H1 (cell line): ENCODE measurements at regions not wholly inside any gene's neighbourhood (a gene's known extent, or its start where the extent isn't known, plus 50 kb on each side); places are given as distances from the start of the nearest gene placed in this dataset.

ENCODE experiments used
- CTCF ChIA-PET: fragments of 300-600 bp; sonication (Branson Sonifier 250); formaldehyde crosslinking; loops from one replicate; lab custom pipeline; 2021; ENCODE audit not compliant: partially characterized antibody; lab: Charles Lee
- POLR2A ChIA-PET: fragments of 300-600 bp; sonication (Branson Sonifier 250); formaldehyde crosslinking; loops from one replicate; lab custom pipeline; 2021; ENCODE audit warnings: inconsistent platforms; ENCODE audit not compliant: partially characterized antibody; lab: Charles Lee
- DNase-seq, 2 experiments: peaks; one replicate each; pipeline versions ENCODE4 v3.0.0 to v3.0.0-alpha.2; 2010 to 2022; ENCODE audit warnings: low spot score in 2 of 2, low read depth in 1 of 2, mixed read lengths in 1 of 2
- FAIRE-seq: peaks from 2 replicates; lab custom pipeline; 2011; peaks lifted over from hg19 to GRCh38; lab: Jason Lieb, UNC
- H2AFZ ChIP-seq: 2 replicates; pipeline ENCODE4 v1.8.1; 2012; ENCODE audit warnings: low read length, inconsistent platforms
- H2AK5ac ChIP-seq: 2 replicates; pipeline ENCODE4 v1.6.1; 2013; ENCODE audit warnings: low read depth, low read length
- H2BK120ac ChIP-seq: replicated peaks from 2 replicates; pipeline ENCODE3; 2013; ENCODE audit warnings: low read depth, low read length, inconsistent platforms
- H2BK12ac ChIP-seq: 2 replicates; pipeline ENCODE4 v1.6.1; 2013; ENCODE audit warnings: low read depth, low read length
- H2BK15ac ChIP-seq: 2 replicates; pipeline ENCODE4 v1.6.1; 2013; ENCODE audit warnings: low read length
- H2BK20ac ChIP-seq: 2 replicates; pipeline ENCODE4 v1.6.1; 2013; ENCODE audit warnings: low read length
- H2BK5ac ChIP-seq: 2 replicates; pipeline ENCODE4 v1.6.1; 2013; ENCODE audit warnings: low read depth, low read length
- H3K14ac ChIP-seq: 2 replicates; pipeline ENCODE4 v1.6.1; 2013; ENCODE audit warnings: inconsistent platforms; ENCODE audit not compliant: insufficient read length
- H3K18ac ChIP-seq: 2 replicates; pipeline ENCODE4 v1.6.1; 2013; ENCODE audit warnings: low read length; ENCODE audit errors: extremely low read depth
- H3K23ac ChIP-seq: 2 replicates; pipeline ENCODE4 v1.6.1; 2013; ENCODE audit warnings: inconsistent platforms; ENCODE audit not compliant: insufficient read length
- H3K23me2 ChIP-seq: 2 replicates; pipeline ENCODE4 v1.6.1; 2013; ENCODE audit warnings: low read depth, low read length
- H3K27ac ChIP-seq: 2 replicates; pipeline ENCODE4 v1.6.1; 2011; ENCODE audit warnings: low read depth, low read length, inconsistent platforms
- H3K27me3 ChIP-seq, 4 experiments: replicated peaks in 1 of 4; 1 replicate in 1 of 4; 2 replicates in 3 of 4; pipeline versions ENCODE4 v1.6.1 to v1.8.1; 2011 to 2013; ENCODE audit warnings: low read length in 3 of 4, mild to moderate bottlenecking in 3 of 4, inconsistent platforms in 2 of 4, mixed read lengths in 2 of 4, moderate library complexity in 1 of 4; ENCODE audit not compliant: control insufficient read depth in 3 of 4, insufficient read depth in 3 of 4; ENCODE audit errors: extremely low read depth in 1 of 4
- H3K36me3 ChIP-seq, 4 experiments: 2 replicates each; pipeline versions ENCODE4 v1.6.1 to v1.8.1; 2011 to 2013; ENCODE audit warnings: mild to moderate bottlenecking in 4 of 4, low read length in 3 of 4, moderate library complexity in 2 of 4, control low read depth in 1 of 4, inconsistent platforms in 1 of 4; ENCODE audit not compliant: insufficient read depth in 4 of 4, control insufficient read depth in 2 of 4
- H3K4ac ChIP-seq: replicated peaks from 2 replicates; pipeline ENCODE3; 2013; ENCODE audit warnings: low read length, low read depth, mixed read lengths, inconsistent platforms; ENCODE audit not compliant: insufficient read length
- H3K4me1 ChIP-seq, 4 experiments: replicated peaks in 1 of 4; 1 replicate in 1 of 4; 2 replicates in 3 of 4; pipeline versions ENCODE4 v1.6.1 to v1.8.1; 2011 to 2013; ENCODE audit warnings: low read length in 3 of 4, inconsistent platforms in 2 of 4, mixed read lengths in 1 of 4; ENCODE audit not compliant: insufficient read depth in 4 of 4, control insufficient read depth in 3 of 4
- H3K4me2 ChIP-seq, 2 experiments: 2 replicates each; pipeline versions ENCODE4 v1.6.1 to v1.8.1; 2011 to 2013; ENCODE audit warnings: low read depth in 2 of 2, low read length in 2 of 2, control low read depth in 1 of 2, inconsistent platforms in 1 of 2, mild to moderate bottlenecking in 1 of 2; ENCODE audit not compliant: insufficient read depth in 1 of 2
- H3K4me3 ChIP-seq, 4 experiments: fragments of 200-600, 300-600 bp in 1 of 4; sonication (generic), shearing (Covaris generic), sonication (Bioruptor Twin) in 1 of 4; 2 replicates each; pipeline versions ENCODE4 v1.5.1 to v1.8.1; 2011 to 2016; ENCODE audit warnings: low read length in 4 of 4, low read depth in 3 of 4, control low read depth in 2 of 4, inconsistent platforms in 2 of 4, mild to moderate bottlenecking in 2 of 4, mixed read lengths in 1 of 4, moderate library complexity in 1 of 4; ENCODE audit not compliant: insufficient read depth in 2 of 4; ENCODE audit errors: extremely low read depth in 1 of 4
- H3K56ac ChIP-seq: replicated peaks from 2 replicates; pipeline ENCODE3; 2013; ENCODE audit warnings: low read depth, mild to moderate bottlenecking, mixed read lengths, low read length, inconsistent platforms; ENCODE audit not compliant: insufficient read length
- H3K79me1 ChIP-seq: 2 replicates; pipeline ENCODE4 v1.6.1; 2013; ENCODE audit warnings: low read depth, low read length, control low read depth
- H3K79me2 ChIP-seq, 2 experiments: 2 replicates each; pipeline versions ENCODE4 v1.6.1 to v1.8.1; 2012 to 2013; ENCODE audit warnings: low read length in 2 of 2, mild to moderate bottlenecking in 2 of 2, inconsistent platforms in 1 of 2; ENCODE audit not compliant: insufficient read depth in 2 of 2, control insufficient read depth in 1 of 2
- H3K9ac ChIP-seq, 4 experiments: replicated peaks in 1 of 4; 1 replicate in 1 of 4; 2 replicates in 3 of 4; pipeline versions ENCODE4 v1.6.1 to v1.8.1; 2011 to 2013; ENCODE audit warnings: low read depth in 3 of 4, low read length in 3 of 4, control low read depth in 2 of 4, mild to moderate bottlenecking in 2 of 4, moderate library complexity in 2 of 4, inconsistent platforms in 1 of 4; ENCODE audit errors: extremely low read depth in 1 of 4
- H3K9me3 ChIP-seq, 2 experiments: 2 replicates each; pipeline versions ENCODE4 v1.6.1 to v1.8.1; 2012 to 2013; ENCODE audit warnings: mild to moderate bottlenecking in 2 of 2, moderate library complexity in 2 of 2, control low read depth in 1 of 2, inconsistent platforms in 1 of 2, low read depth in 1 of 2, low read length in 1 of 2, mixed read lengths in 1 of 2; ENCODE audit not compliant: insufficient read depth in 2 of 2
- H4K20me1 ChIP-seq, 2 experiments: replicated peaks in 1 of 2; 2 replicates each; pipeline versions ENCODE3 to v1.8.1; 2011 to 2013; ENCODE audit warnings: inconsistent platforms in 2 of 2, low read length in 2 of 2, mild to moderate bottlenecking in 1 of 2; ENCODE audit not compliant: insufficient read depth in 2 of 2, control insufficient read depth in 1 of 2
- H4K5ac ChIP-seq: 2 replicates; pipeline ENCODE4 v1.6.1; 2013; ENCODE audit warnings: low read length, low read depth, mixed read lengths, inconsistent platforms; ENCODE audit not compliant: insufficient read length
- H4K8ac ChIP-seq: 2 replicates; pipeline ENCODE4 v1.8.0; 2013; ENCODE audit warnings: mild to moderate bottlenecking, moderate library complexity, low read length, inconsistent platforms; ENCODE audit not compliant: insufficient read depth; ENCODE audit errors: extremely low read depth
- H4K91ac ChIP-seq: replicated peaks from 2 replicates; pipeline ENCODE3; 2013; ENCODE audit warnings: low read length, mixed read lengths, inconsistent platforms; ENCODE audit not compliant: insufficient read length
- ATF2 ChIP-seq: IDR thresholded peaks from 2 replicates; pipeline ENCODE4 v1.6.1; 2012; ENCODE audit warnings: low read length, inconsistent platforms
- BACH1 ChIP-seq: IDR thresholded peaks from 2 replicates; pipeline ENCODE4 v1.6.1; 2012; ENCODE audit warnings: low read length, improper control_type of control experiment
- CBX8 ChIP-seq: fragments of 300-800, 300-1000 bp; sonication (generic); IDR thresholded peaks from 2 replicates; pipeline ENCODE4 v1.7.1; 2016; ENCODE audit warnings: low read depth, low read length, borderline replicate concordance
- CHD1 ChIP-seq: IDR thresholded peaks from 2 replicates; pipeline ENCODE4 v1.6.1; 2012; ENCODE audit warnings: low read depth, low read length, improper control_type of control experiment
- GTF2F1 ChIP-seq: IDR thresholded peaks from 2 replicates; pipeline ENCODE4 v1.6.1; 2012; ENCODE audit warnings: low read depth, low read length, improper control_type of control experiment, borderline replicate concordance
- KDM4A ChIP-seq: IDR thresholded peaks from one replicate; pipeline ENCODE4 v1.7.1; 2012; ENCODE audit warnings: low read depth, mild to moderate bottlenecking, moderate library complexity, low read length, inconsistent platforms; ENCODE audit not compliant: severe bottlenecking
- MAFK ChIP-seq: IDR thresholded peaks from 2 replicates; pipeline ENCODE4 v1.6.1; 2012; ENCODE audit warnings: low read depth, mild to moderate bottlenecking, improper control_type of control experiment, low read length
- MAX ChIP-seq: IDR thresholded peaks from 2 replicates; pipeline ENCODE4 v1.6.1; 2012; ENCODE audit warnings: inconsistent platforms
- RBBP5 ChIP-seq: IDR thresholded peaks from 2 replicates; pipeline ENCODE4 v1.7.1; 2012; ENCODE audit warnings: low read depth, mild to moderate bottlenecking, inconsistent platforms, low read length, moderate library complexity, borderline replicate concordance
- RFX5 ChIP-seq: IDR thresholded peaks from 2 replicates; pipeline ENCODE4 v1.6.1; 2011; ENCODE audit warnings: low read depth, low read length, improper control_type of control experiment, borderline replicate concordance
- RNF2 ChIP-seq: fragments of 200-900, 300-1000 bp; sonication (generic); IDR thresholded peaks from 2 replicates; pipeline ENCODE4 v1.7.1; 2016; ENCODE audit warnings: borderline replicate concordance, low read depth, mild to moderate bottlenecking, antibody characterized with exemption, low read length; ENCODE audit not compliant: poor library complexity, severe bottlenecking; ENCODE audit errors: missing control alignments
- TBP ChIP-seq: IDR thresholded peaks from 2 replicates; pipeline ENCODE4 v1.6.1; 2011; ENCODE audit warnings: low read depth, low read length, improper control_type of control experiment
- WGBS, 2 experiments: shearing (Covaris generic) in 1 of 2; methylation state at CpG; one replicate each; pipeline versions ENCODE4 v1.1.6 to v1.1.7; 2013 to 2015; ENCODE audit warnings: low lambda C conversion rate in 2 of 2, mixed read lengths in 2 of 2, inconsistent platforms in 1 of 2, low coverage in 1 of 2, missing lambda C conversion rate in 1 of 2; ENCODE audit not compliant: insufficient replicate concordance in 2 of 2, insufficient coverage in 1 of 2, insufficient read length in 1 of 2; ENCODE audit errors: extremely low coverage in 1 of 2, missing lambda C conversion rate in 1 of 2; 5-methylcytosine and 5-hydroxymethylcytosine counted together

- 0 out of 2 replicates have a peak, but pooled peaks cover 1% of the 10 kb centered on the region for H3K23me2 ChIP-seq
- no peak overlapping the region for H4K91ac ChIP-seq
- no peaks in the 10 kb centered on the region for H3K4me1 ChIP-seq
- no peak overlapping the region for H2BK20ac ChIP-seq
- no peak overlapping the region for H4K5ac ChIP-seq
- POLR2A ChIA-PET = interaction anchor here (0.5 to 2.0 kb wide), 2 partner anchors 38 to 97 kb away, joined by 3 to 7 read pairs; no protein-coding TSS in a partner anchor
- no peaks in the 10 kb centered on the region for H3K9me3 ChIP-seq
- DNase-seq (no peak), FAIRE-seq (no peak)
- H3K56ac ChIP-seq = no peak overlapping the region
- no peak overlapping the region for H2BK5ac ChIP-seq
- no peak overlapping the region for H3K23ac ChIP-seq
- H3K14ac ChIP-seq = no peak overlapping the region
- H3K36me3 ChIP-seq = no peaks in the 10 kb centered on the region
- CTCF ChIA-PET = interaction anchor here (0.5 to 11.9 kb wide), 7 partner anchors 9 to 171 kb away, joined by 3 to 84 read pairs (median 3); no protein-coding TSS in a partner anchor
- H3K9ac ChIP-seq = no peak overlapping the region
- H3K18ac ChIP-seq = no peak overlapping the region
- H3K79me1 ChIP-seq = no peaks in the 10 kb centered on the region
- no peak overlapping the region for H3K4me3 ChIP-seq
- no peaks in the 10 kb centered on the region for H4K20me1 ChIP-seq
- WGBS, 2 experiments = 85% methylated on average over 3 of the region's 3 CpGs; no CpG with 5 or more reads in 1 of the 2 experiments
- H4K8ac ChIP-seq = no peak overlapping the region
- no peak overlapping the region for H2AFZ ChIP-seq
- H2AK5ac ChIP-seq = no peak overlapping the region
- H2BK12ac ChIP-seq = no peak overlapping the region
- no peaks in the 10 kb centered on the region for H3K79me2 ChIP-seq
- no peak overlapping the region for H3K4ac ChIP-seq
- H2BK15ac ChIP-seq = no peak overlapping the region
- H3K27ac ChIP-seq = no peak overlapping the region
- no peak overlapping the region for H2BK120ac ChIP-seq
- H3K4me2 ChIP-seq = no peak overlapping the region
- no peaks in the 10 kb centered on the region for H3K27me3 ChIP-seq
- TF ChIP-seq KDM4A = no peak
- TF ChIP-seq RNF2 = no peak
- no peak for TF ChIP-seq BACH1
- no peak for TF ChIP-seq CBX8
- TF ChIP-seq TBP = no peak
- TF ChIP-seq MAFK = no peak
- no peak for TF ChIP-seq ATF2
- TF ChIP-seq GTF2F1 = no peak
- no peak for TF ChIP-seq RBBP5
- TF ChIP-seq MAX = no peak
- no peak for TF ChIP-seq CHD1
- no peak for TF ChIP-seq RFX5
Observed at GRCh38 chr11:62068730-62069129, 55.1 kb upstream of the INCENP start.
